ENCODE measurements at regions not wholly inside any gene's neighbourhood (a gene's known extent, or its start where the extent isn't known, plus 50 kb on each side); places are given as distances from the start of the nearest gene placed in this dataset.

DNA sequence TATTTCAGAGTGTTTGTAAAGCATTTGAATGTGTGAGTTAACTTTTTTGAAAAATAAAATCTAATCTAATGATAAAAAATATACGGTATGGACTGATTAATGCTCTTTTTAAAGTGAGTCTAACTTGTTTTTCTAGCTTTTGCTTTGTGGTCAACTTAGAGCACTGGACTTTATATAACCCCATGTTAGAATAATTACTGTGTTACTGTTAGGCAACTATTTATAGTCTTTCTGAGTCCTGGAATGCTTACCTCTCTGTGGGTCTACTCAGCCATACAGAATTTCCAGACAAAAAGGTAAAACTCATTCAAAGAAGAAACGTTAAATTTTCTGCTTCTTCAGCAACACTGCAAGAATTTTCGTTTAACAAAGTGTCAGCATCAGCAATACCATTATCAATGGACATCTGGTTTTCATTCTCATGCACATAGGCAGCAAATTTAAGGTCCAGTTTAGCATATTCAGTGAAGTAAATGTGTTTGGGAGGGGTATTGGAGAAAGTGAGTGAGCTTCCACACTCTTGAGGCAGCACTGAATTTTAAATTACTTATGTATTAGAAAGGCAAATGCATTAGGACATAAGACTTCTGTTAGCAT lies 664.7 kb upstream of the NEGR1 start:
- DNase-seq: no peak
- H3K27me3 ChIP-seq: no peaks in the 10 kb centered on the region
- WGBS, 2 donors: 15 to 28% methylated on average over 3 of the region's 3 CpGs
- no peak for ATAC-seq
- H3K27ac ChIP-seq: no peak overlapping the region
- H3K4me3 ChIP-seq: no peak overlapping the region
- no peaks in the 10 kb centered on the region for H3K36me3 ChIP-seq
- no peak for FAIRE-seq
- intact Hi-C loops (cut with DNase I): no loop called here
- H3K4me1 ChIP-seq: no peaks in the 10 kb centered on the region
- no peak for TF ChIP-seq CTCF (IDR thresholded peaks at IDR 0.05)
- no peaks in the 10 kb centered on the region for H3K9me3 ChIP-seq

GRCh38 chr1:72942008-72942407 lies 659.7 kb upstream of the NEGR1 start:
- Histone ChIP-seq H3K36me3 (no peaks in the 10 kb centered on the region), H3K4me3 (no peak overlapping the region), H3K27ac (no peak overlapping the region), H3K9me3 (no peaks in the 10 kb centered on the region), H3K4me1 (no peaks in the 10 kb centered on the region), H3K27me3 (no peaks in the 10 kb centered on the region)
- no peak for DNase-seq
- TF ChIP-seq CTCF (IDR thresholded peaks at IDR 0.05): no peak
- intact Hi-C loops (cut with DNase I): no loop called here
- no peak for FAIRE-seq
- ATAC-seq: no peak
- 31 to 41% methylated on average over 2 of the region's 2 CpGs for WGBS, 2 donors

- TF ChIP-seq CTCF (IDR thresholded peaks at IDR 0.05): no peak
- FAIRE-seq (no peak), ATAC-seq (no peak), DNase-seq (no peak)
- 60 to 69% methylated on average over 1 of the region's 1 CpG for WGBS, 2 donors
- Histone ChIP-seq H3K4me3 (no peak overlapping the region), H3K36me3 (no peaks in the 10 kb centered on the region), H3K27ac (no peak overlapping the region), H3K9me3 (no peaks in the 10 kb centered on the region), H3K27me3 (no peaks in the 10 kb centered on the region), H3K4me1 (no peaks in the 10 kb centered on the region)
- intact Hi-C loops (cut with DNase I): no loop called here
Measured at GRCh38 chr1:72938408-72938807, 656.1 kb upstream of the NEGR1 start.

DNA sequence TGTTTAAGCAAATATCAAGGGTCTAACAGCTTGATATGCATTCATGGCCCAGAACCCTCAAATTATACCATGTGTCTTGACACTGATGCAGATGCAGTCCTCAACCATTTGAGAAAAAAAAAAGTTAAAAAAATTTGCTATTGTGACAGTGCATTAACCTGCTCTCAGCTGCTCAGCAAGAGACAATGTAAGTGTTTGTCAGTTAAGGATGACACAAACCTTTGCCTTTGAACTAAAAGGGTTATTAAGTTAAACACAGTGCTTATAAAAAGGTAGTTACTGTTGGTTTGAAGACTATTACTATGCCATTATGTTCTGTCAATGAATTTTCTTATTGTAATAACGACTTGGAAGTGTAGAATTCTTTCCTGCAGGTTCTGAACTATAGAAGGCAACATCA lies 655.6 kb upstream of the NEGR1 start:
- 18 to 37% methylated on average over 1 of the region's 1 CpG for WGBS, 2 donors
- FAIRE-seq: no peak
- no peak for TF ChIP-seq CTCF (IDR thresholded peaks at IDR 0.05)
- no peaks in the 10 kb centered on the region for H3K4me1 ChIP-seq
- H3K27me3 ChIP-seq: no peaks in the 10 kb centered on the region
- no peak for ATAC-seq
- H3K27ac ChIP-seq: no peak overlapping the region
- no peak overlapping the region for H3K4me3 ChIP-seq
- no peak for DNase-seq
- intact Hi-C loops (cut with DNase I): no loop called here
- no peaks in the 10 kb centered on the region for H3K9me3 ChIP-seq
- H3K36me3 ChIP-seq: no peaks in the 10 kb centered on the region

- DNase-seq: no peak
- no peaks in the 10 kb centered on the region for H3K27me3 ChIP-seq
- TF ChIP-seq CTCF (IDR thresholded peaks at IDR 0.05): no peak
- FAIRE-seq: no peak
- no peak overlapping the region for H3K4me3 ChIP-seq
- intact Hi-C loops (cut with DNase I): no loop called here
- no peak overlapping the region for H3K27ac ChIP-seq
- ATAC-seq: no peak
- WGBS, 2 donors: 57 to 73% methylated on average over 8 of the region's 8 CpGs
- H3K36me3 ChIP-seq: no peaks in the 10 kb centered on the region
- no peaks in the 10 kb centered on the region for H3K4me1 ChIP-seq
- H3K9me3 ChIP-seq: no peaks in the 10 kb centered on the region
Measured at GRCh38 chr1:72936942-72937341, 654.6 kb upstream of the NEGR1 start.

Data from pancreas (tissue), 10 donors.